BE2C (cell line): ENCODE measurements at regions not wholly inside any gene's neighbourhood (a gene's known extent, or its start where the extent isn't known, plus 50 kb on each side); places are given as distances from the start of the nearest gene placed in this dataset.
A peak's percentile ranks its signal among the peaks of the same experiment; 100 is the strongest.

Source experiments
- DNase-seq: peaks from one replicate; pipeline ENCODE4 v3.0.0-alpha.2; 2020
- H3K27me3 ChIP-seq: fragments of 250-450 bp; sonication (Bioruptor Pico); 2 replicates; pipeline ENCODE4 v1.5.1; 2020; ENCODE audit warnings: mild to moderate bottlenecking
- H3K36me3 ChIP-seq: fragments of 250-450 bp; sonication (Bioruptor Pico); 2 replicates; pipeline ENCODE4 v1.5.1; 2020; ENCODE audit warnings: mild to moderate bottlenecking
- H3K4me1 ChIP-seq: fragments of 250-450 bp; sonication (Bioruptor Pico); 2 replicates; pipeline ENCODE4 v1.5.1; 2020
- H3K4me3 ChIP-seq: 2 replicates; pipeline ENCODE4 v1.5.1; 2011; ENCODE audit warnings: low read depth, low read length
- H3K9me3 ChIP-seq: fragments of 250-450 bp; sonication (Bioruptor Pico); 2 replicates; pipeline ENCODE4 v1.5.1; 2020
- CTCF ChIP-seq: IDR thresholded peaks from 2 replicates; pipeline ENCODE4 v1.5.1; 2012; ENCODE audit warnings: mild to moderate bottlenecking, low read depth, low read length

GRCh38 chr10:124282326-124282725 is 136.4 kb downstream of the OAT start:
- Histone ChIP-seq H3K4me1 (peaks cover 12% of the 10 kb centered on the region), H3K4me3 (no peak overlapping the region), H3K9me3 (no peaks in the 10 kb centered on the region), H3K36me3 (no peaks in the 10 kb centered on the region), H3K27me3 (no peaks in the 10 kb centered on the region)
- TF ChIP-seq CTCF, result no peak
- DNase-seq, result no peak

DNA sequence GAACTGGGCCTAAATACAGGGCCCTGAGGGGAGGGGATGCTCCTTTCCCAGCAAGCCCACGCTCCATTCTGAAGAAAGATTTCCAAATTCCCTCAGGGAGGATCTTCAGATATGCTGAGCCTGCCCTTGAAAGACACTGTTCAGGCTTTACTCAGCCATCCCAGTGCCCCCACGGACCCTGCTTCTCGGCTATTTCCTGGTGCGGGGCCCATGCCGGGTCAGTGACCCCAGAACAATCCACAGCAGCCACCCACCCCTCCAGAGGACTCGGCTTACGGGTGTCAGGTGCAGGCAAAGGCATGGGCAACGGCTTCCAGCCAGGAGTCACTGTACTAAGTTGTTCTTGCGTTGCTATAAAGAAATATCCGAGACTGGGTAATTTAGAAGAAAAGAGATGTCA is 137.1 kb downstream of the OAT start:
- Histone ChIP-seq H3K4me1 (peaks cover 12% of the 10 kb centered on the region), H3K9me3 (no peaks in the 10 kb centered on the region), H3K27me3 (no peaks in the 10 kb centered on the region), H3K36me3 (no peaks in the 10 kb centered on the region), H3K4me3 (no peak overlapping the region)
- DNase-seq, result no peak
- no peak for TF ChIP-seq CTCF

DNA sequence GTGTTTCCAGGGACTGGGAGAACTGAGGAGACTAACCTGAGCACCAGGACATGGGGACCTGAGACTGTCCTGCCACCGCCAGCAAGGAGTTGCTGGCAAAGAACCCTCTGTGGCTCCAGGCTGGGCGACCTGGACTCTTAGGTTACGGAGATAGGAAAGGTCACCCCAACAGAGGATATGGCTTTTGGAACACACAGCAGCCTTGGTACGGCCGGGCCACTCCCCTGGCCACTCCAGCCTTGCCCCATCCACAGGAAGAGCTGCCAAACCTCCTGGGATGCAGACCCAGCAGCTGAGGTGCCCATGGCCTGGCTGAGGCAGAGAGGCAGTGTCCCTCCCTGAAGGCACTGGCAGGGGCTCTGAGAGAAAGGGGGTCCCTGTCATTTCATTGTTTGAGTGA is 137.8 kb downstream of the OAT start:
- peaks cover 12% of the 10 kb centered on the region for H3K4me1 ChIP-seq
- H3K9me3 ChIP-seq, result no peaks in the 10 kb centered on the region
- H3K27me3 ChIP-seq, result no peaks in the 10 kb centered on the region
- no peaks in the 10 kb centered on the region for H3K36me3 ChIP-seq
- no peak for DNase-seq
- H3K4me3 ChIP-seq, result no peak overlapping the region
- no peak for TF ChIP-seq CTCF

GRCh38 chr10:124279882-124280281 is 138.8 kb downstream of the OAT start:
- H3K4me1 ChIP-seq, result peaks cover 12% of the 10 kb centered on the region
- H3K9me3 ChIP-seq, result no peaks in the 10 kb centered on the region
- H3K27me3 ChIP-seq, result no peaks in the 10 kb centered on the region
- DNase-seq, result no peak
- H3K4me3 ChIP-seq, result no peak overlapping the region
- TF ChIP-seq CTCF, result no peak
- H3K36me3 ChIP-seq, result no peaks in the 10 kb centered on the region

GRCh38 chr10:124279298-124279697 is 139.4 kb downstream of the OAT start:
- peak; percentile 14 for TF ChIP-seq CTCF
- DNase-seq, result no peak
- Histone ChIP-seq H3K4me1 (peaks cover 10% of the 10 kb centered on the region), H3K27me3 (no peaks in the 10 kb centered on the region), H3K4me3 (no peak overlapping the region), H3K36me3 (no peaks in the 10 kb centered on the region), H3K9me3 (no peaks in the 10 kb centered on the region)

- H3K4me1 ChIP-seq, result peaks cover under 1% of the 10 kb centered on the region; the same call in 1 of the 2 replicates
- no peaks in the 10 kb centered on the region for H3K9me3 ChIP-seq
- no peak overlapping the region for H3K4me3 ChIP-seq
- no peak for TF ChIP-seq CTCF
- no peaks in the 10 kb centered on the region for H3K36me3 ChIP-seq
- no peak for DNase-seq
- H3K27me3 ChIP-seq, result no peaks in the 10 kb centered on the region
Measured at GRCh38 chr10:124278356-124278755, 140.4 kb downstream of the OAT start.
